ENCODE measurements at regions not wholly inside any gene's neighbourhood (a gene's known extent, or its start where the extent isn't known, plus 50 kb on each side); places are given as distances from the start of the nearest gene placed in this dataset.
A peak's percentile ranks its signal among the peaks of the same experiment; 100 is the strongest.
"Not testable (repeated sequence)": the region's sequence is repeated elsewhere in the genome, so short reads cannot be mapped to it uniquely, and the experiment has no call there.

GRCh38 chr10:56298941-56299340 lies 62.1 kb downstream of the ZWINT start:
- FAIRE-seq, result no peak
- DNase-seq (ENCODE audit: low spot score), result no peak

- FAIRE-seq, result no peak
- DNase-seq (ENCODE audit: low spot score), result no peak
Measured at GRCh38 chr10:56296618-56297017, 64.4 kb downstream of the ZWINT start.

GRCh38 chr10:56288403-56288802 lies 72.7 kb downstream of the ZWINT start:
- no peak for DNase-seq (ENCODE audit: low spot score)
- FAIRE-seq, result no peak

- no peak for DNase-seq (ENCODE audit: low spot score)
- no peak for FAIRE-seq
Measured at GRCh38 chr10:56286096-56286495, 75.0 kb downstream of the ZWINT start.

DNA sequence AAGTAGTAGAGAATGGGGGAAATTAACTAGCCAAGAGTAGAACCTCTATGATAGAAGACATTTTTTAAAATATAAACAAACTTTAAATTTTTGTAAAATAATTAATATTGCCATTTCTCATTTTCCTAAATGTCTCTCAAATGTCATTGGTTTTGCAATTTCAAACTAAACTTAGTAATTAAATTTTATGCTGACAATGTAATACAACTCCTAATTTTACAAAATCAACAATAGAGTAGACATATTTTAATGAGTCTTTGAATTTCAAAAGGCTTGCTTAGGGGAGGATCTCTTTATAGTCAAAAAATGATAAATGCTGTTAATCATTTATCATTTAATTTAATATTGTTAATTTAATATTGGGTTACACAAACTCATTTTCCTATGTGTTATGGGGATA lies 81.8 kb downstream of the ZWINT start:
- DNase-seq (ENCODE audit: low spot score) (no peak), FAIRE-seq (no peak)

DNA sequence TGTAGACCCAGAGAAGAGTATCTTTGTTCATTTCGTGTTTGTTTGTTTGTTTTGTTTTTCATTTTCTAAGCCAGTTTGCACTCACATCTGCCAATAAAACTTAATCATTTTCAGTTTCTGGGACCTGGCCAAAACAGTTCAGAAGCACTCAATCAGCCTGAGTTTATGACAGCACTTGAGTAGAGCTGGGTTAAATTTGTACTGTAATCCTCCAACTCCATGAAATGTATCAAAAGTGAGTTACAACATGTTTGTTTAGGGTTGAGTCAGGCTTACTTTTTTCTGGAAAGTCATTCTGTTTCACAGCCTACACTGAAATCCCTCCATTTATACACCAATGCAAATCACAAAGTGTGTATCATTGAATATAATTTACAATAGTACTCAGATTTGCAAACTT lies 91.9 kb downstream of the ZWINT start:
- FAIRE-seq (no peak), DNase-seq (ENCODE audit: low spot score) (no peak)

DNA sequence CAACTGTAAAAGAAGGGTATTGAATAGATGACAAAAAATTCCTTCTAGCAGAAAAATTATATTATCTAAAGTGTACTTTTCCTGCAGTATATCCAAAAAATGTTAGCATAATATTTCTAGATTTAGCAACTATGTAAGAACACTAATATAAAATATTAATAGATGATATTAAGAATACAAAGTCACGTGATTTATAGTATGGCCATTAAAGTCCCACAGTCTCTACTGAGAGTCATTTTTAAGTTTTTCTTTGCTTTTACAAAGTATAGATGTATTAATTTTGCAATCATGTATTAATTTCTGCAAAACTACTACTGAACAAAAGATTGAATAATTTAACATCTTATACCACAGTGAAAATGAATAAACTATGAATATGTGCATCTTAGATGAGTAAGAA lies 94.9 kb downstream of the ZWINT start:
- no peak for DNase-seq (ENCODE audit: low spot score)
- FAIRE-seq, result no peak

GRCh38 chr10:56258991-56259390 lies 102.1 kb downstream of the ZWINT start:
- FAIRE-seq, result no peak
- no peak for DNase-seq (ENCODE audit: low spot score)

DNA sequence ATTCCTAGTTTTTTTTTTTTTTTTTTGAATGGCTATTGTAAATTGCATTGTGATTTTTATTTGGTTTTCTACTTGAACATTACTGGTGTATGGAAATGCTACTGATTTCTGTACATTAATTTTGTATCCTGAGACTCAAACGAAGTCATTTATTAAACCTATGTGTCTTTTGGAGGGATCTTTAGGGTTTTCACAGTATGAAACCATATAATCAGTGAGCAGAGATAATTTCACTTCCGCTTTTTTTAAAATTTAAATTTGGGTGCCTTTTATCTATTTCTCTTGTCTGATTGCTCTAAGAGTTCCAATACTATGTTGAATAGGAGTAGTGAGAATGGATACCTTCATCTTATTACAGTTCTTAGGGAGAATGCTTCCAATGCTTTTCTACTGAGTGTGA lies 102.7 kb downstream of the ZWINT start:
- no peak for DNase-seq (ENCODE audit: low spot score)
- no peak for FAIRE-seq

DNA sequence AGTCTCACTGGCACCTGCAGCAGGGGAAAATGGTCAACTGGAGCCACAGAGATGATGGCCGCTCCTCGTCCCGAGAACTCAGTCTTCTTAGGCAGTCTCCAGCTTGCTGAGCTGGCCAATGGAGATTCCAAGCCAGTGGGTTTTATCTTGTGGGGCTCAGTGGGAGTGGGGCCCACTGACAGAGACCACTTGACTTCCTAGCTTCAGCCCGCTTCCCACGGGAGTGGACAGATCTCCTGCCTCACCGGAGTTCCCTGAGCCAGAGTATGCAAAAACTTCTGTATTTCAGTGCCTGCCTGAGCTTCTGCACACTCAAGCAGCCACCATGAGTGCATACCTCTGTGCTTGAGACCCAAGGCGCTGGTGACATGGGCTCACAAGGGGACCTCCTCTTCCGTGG lies 105.8 kb downstream of the ZWINT start:
- DNase-seq (ENCODE audit: low spot score) (no peak), FAIRE-seq (no peak)

DNA sequence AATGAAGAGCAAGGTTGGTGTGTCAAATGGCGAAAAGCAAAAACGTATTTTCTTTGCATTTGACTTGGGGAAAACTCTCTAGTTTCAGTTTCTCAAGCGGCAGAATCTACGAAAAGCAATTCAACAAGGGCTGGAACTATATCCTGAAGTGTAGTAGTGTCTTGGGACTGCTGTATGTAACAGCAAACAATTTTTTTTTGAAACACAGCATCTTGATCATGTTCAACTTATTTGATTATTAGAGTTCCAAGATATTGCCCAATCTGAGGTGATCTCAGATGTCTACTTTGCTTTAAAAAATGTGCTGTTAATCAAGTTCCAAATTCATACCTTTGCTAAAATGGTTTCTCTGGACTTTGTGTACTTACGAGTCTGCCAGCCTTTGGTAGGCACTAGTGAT lies 120.6 kb downstream of the ZWINT start:
- DNase-seq (ENCODE audit: low spot score), result no peak
- no peak for FAIRE-seq

DNA sequence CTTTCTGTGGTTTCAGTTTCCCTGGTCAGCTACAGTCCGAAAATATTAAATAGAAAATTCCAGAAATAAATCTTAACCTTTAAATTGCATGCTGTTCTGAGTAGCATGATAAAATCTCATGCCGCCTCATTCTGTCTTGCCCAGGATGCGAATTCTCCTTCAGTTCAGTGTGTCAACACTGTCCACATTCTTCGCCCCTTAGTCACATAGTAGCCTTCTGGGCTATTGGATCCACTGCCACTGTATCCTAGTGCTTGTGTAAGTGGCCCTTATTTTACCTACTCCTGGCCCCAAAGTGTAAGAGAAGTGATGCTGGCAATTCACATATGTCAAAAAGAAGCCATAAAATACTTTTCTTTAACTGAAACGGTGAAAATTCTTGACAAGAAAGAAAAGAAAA lies 129.6 kb downstream of the ZWINT start:
- DNase-seq (ENCODE audit: low spot score) (peak; percentile 27), FAIRE-seq (no peak)

GRCh38 chr10:56222237-56222636 lies 138.8 kb downstream of the ZWINT start:
- no peak for DNase-seq (ENCODE audit: low spot score)
- FAIRE-seq, result no peak

- FAIRE-seq (peak; percentile 81), DNase-seq (ENCODE audit: low spot score) (no peak)
Measured at GRCh38 chr10:56212951-56213350, 148.1 kb downstream of the ZWINT start.

DNA sequence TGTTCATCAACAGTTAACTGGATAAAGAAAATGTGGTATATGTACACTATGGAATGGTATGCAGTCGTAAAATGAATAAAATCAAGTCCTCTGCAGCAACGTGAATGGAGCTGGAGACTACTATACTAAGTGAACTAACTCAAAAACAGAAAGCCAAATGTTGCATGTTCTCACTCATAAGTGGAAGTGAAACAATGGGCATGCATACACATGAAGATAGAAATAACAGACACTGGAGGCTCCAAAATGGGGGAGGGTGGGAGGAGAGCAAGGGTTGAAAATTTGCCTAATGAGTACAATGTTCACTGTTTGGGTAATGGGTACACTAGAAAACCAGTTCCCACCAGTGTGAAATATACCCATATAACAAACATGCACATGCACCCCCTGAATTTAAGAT lies 179.5 kb downstream of the ZWINT start:
- FAIRE-seq (no peak), DNase-seq (ENCODE audit: low spot score) (no peak)

DNA sequence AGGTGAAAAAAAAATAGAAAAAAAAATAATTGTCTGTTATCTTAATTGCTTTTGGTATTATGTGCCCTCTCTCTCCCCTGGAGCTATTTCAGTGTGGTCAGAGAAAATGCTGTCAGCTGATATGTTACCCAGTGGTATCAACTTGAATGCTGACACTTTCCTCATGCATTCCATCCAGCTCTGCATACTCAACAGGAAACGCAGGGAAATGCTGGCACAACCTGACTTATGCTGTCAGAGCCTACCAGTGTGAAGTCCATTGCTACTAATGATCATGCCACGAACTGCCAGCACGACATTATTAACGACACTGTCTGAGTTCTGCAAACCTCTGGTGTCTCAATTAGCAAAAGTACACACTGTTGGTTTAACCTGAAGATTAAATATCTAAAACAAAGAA lies 182.8 kb downstream of the ZWINT start:
- DNase-seq (ENCODE audit: low spot score), result no peak
- no peak for FAIRE-seq

DNA sequence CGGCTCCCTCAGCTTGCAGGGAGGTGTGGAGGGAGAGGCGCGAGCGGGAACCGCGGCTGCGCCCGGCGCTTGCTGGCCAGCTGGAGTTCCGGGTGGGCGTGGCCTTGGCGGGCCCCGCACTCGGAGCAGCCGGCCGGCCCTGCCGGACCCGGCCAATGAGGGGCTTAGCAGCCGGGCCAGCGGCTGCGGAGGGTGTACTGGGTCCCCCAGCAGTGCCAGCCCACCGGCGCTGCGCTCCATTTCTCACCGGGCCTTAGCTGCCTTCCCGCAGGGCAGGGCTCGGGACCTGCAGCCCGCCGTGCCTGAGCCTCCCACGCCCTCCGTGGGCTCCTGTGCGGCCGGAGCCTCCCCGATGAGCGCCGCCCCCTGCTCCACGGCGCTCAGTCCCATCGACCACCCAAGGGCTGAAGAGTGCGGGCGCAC lies 206.0 kb downstream of the ZWINT start:
- not testable (repeated sequence) for FAIRE-seq; DNase-seq (ENCODE audit: low spot score)

DNA sequence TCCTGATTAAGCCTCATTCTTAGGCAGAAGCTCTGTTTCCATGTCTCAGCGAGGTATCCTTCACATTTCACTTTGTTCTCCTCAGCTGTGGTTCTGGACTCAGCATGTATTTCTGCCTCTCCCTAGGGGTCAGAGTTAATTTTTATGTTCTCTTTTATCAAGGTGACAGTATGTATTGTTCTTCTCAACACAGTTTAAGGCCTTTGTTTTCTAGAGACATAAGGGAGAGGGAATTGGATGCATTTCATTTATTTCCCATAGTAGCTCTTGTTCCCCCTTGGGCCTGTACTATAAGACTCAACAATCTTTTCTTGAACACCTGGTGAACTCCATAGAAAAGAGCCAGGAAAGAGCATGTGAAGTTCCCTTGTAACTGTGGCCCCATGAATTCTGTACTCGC lies 214.3 kb downstream of the ZWINT start:
- DNase-seq (ENCODE audit: low spot score), result no peak
- no peak for FAIRE-seq

DNA sequence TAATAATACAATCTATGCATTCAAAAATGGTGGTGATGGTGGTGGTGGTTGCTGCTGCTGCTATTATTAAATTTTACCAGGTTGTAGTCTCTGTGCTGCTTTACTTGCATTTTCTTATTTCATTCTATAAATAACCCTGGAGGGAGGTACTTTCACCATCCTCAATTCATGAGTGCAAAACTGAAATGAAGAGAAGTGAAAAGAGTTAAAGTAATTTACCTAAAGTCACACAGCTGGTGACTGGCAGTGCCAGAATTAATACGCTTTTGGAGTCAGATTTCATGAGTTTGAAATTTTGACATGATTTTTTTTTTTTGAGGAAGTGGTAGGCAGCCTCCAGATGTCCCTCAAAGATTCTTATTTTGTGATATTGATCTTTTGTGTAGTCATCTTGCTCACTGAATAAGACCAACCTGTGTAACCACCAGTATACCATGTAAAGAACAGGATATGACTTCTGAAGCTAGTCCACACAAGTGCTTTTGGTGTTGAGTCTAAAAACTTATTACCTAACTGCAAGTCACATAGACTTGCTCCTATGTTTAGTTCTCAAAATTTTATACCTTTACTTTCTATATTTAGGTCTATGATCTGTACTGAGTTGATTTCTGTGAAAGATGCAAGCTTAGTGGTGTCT lies 218.8 kb downstream of the ZWINT start:
- DNase-seq (ENCODE audit: low spot score) (no peak), FAIRE-seq (no peak)

DNA sequence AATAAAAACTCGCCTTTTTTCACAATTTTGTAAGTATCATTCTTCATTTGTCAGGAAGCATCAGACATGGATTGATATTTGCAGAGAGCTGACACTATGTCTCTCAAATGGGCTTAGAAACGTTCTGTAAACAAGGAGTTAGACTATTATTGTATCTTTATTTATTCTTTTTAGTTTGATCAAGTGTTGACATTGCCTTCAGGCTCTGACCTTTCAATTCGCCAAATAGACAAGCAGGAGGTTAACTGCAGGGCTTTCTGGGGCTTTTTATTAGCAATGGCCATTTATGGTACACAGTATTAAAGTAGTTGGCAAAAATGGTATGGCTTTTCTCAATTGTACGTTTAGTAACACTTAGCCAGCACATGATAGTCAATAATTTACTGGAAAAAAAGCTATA lies 221.7 kb downstream of the ZWINT start:
- FAIRE-seq (no peak), DNase-seq (ENCODE audit: low spot score) (no peak)

DNA sequence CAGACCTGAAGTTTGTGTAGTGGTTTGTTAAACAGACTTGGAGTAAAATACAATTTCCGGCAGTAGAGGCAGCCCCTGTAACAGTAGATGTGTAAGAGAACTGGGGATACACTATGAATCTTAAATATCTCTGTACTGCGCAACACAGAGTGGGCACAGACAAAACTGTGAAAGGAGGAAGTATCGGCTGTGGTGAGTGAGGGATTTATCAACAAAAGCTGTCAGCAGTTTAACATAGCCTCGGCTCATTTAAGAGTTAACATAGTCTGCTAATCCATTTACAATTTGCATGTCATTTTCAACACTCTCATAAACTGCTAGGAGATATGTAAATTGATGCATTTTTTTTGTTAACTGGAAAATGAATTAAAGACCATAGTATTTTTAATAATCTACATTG lies 225.2 kb downstream of the ZWINT start:
- DNase-seq (ENCODE audit: low spot score), result no peak
- FAIRE-seq, result no peak

DNA sequence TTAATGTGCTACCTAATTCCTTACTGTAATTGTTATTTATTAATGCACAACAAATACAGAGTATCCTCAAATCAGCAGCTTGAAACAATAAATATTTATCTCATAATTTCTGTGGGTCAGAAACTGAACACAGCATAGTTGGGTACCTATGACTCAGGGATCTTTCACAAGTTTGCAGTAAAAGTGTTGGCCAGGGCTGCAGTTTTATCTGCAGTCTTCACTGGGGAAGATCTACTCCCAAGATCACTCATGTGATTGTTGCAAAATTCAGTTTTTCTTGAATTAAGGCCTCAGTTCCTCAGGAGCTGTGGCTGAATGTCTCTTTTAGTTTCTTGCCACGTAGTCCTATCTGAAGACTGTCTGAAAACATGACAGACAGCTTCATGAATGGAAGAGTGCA lies 237.8 kb downstream of the ZWINT start:
- FAIRE-seq, result no peak
- DNase-seq (ENCODE audit: low spot score), result no peak

DNA sequence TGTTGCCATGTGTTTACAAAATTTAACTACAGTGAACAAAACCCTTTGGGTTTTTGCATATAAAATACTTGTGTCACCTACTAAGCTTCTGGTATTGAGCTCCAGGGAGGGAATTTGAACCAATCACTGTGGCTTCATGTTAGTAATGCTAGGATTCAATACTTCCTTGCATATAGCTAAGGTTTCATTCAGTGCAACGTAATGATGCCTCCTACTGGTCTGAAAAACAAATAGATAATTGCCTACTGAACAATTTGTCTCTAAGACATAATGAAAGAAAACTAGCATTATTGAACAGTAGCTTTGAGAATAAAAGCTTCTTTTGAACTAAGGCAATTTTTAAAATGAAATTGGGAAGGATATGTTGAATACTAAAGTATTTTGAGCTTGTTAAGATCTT lies 244.4 kb downstream of the ZWINT start:
- no peak for FAIRE-seq
- DNase-seq (ENCODE audit: low spot score), result no peak

DNA sequence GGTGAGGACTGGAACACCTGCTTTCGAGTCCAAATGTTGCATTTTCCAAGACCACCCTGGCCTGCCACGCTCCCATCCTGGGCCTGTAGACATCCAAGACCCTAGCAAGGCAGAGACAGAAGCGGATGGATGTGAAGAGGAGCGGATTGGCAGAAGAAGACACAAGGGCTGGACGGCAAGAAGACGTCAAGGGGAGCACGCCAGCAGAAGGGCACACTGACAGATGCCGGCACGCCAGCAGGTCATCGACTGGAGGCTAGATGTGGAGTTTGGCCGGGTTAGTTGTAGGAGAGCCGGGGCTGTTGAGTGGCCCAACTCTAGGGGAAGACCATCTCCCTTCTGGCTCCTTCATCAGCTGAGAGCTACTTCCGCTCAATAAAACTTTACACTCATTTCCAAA lies 251.6 kb downstream of the ZWINT start:
- DNase-seq (ENCODE audit: low spot score), result no peak
- no peak for FAIRE-seq

Data from urothelium cell line (cell line).